SK-N-SH (cell line): ENCODE measurements at regions not wholly inside any gene's neighbourhood (a gene's known extent, or its start where the extent isn't known, plus 50 kb on each side); places are given as distances from the start of the nearest gene placed in this dataset.

Experiments
- CTCF ChIA-PET: fragments of 300-600, 350-600 bp; formaldehyde crosslinking; extraction: SDS; loops from one replicate; lab custom pipeline; 2021; lab: Yijun Ruan, JAX
- POLR2A ChIA-PET: fragments of 350-600 bp; sonication (Branson Sonifier 250); formaldehyde crosslinking; extraction: SDS; loops from one replicate; lab custom pipeline; 2020; ENCODE audit warnings: antibody characterized with exemption, inconsistent platforms; lab: Yijun Ruan, JAX
- DNase-seq: peaks from one replicate; pipeline ENCODE4 v3.0.0; 2012
- H2AFZ ChIP-seq: fragments of 200-600 bp; sonication (generic); 2 replicates; pipeline ENCODE4 v1.8.1; 2016; ENCODE audit warnings: antibody characterized with exemption, mild to moderate bottlenecking, low read depth
- H3F3A ChIP-seq: fragments of 200-600 bp; sonication (generic); replicated peaks from 2 replicates; pipeline ENCODE3; 2016; ENCODE audit warnings: antibody characterized with exemption, mild to moderate bottlenecking; ENCODE audit not compliant: insufficient read depth
- H3K27ac ChIP-seq, 2 experiments: fragments of 200-500 bp in 1 of 2; fragments of 200-600 bp in 1 of 2; sonication (Bioruptor generic) in 1 of 2; sonication (generic), shearing (Covaris generic) in 1 of 2; 2 replicates each; pipeline versions ENCODE4 v1.5.1 to v1.6.1; 2014 to 2016; ENCODE audit warnings: low read depth in 2 of 2, inconsistent platforms in 1 of 2, low read length in 1 of 2, mild to moderate bottlenecking in 1 of 2, mixed read lengths in 1 of 2
- H3K27me3 ChIP-seq: fragments of 200-600 bp; sonication (generic), shearing (Covaris generic); 2 replicates; pipeline ENCODE4 v1.6.1; 2016; ENCODE audit warnings: mixed run types; ENCODE audit not compliant: insufficient read depth
- H3K36me3 ChIP-seq, 2 experiments: fragments of 200-500 bp in 1 of 2; fragments of 200-600 bp in 1 of 2; sonication (Bioruptor generic) in 1 of 2; sonication (generic) in 1 of 2; replicated peaks in 1 of 2; 2 replicates each; pipeline versions ENCODE3 to v1.5.1; 2014 to 2016; ENCODE audit warnings: low read length in 1 of 2, mild to moderate bottlenecking in 1 of 2; ENCODE audit not compliant: insufficient read depth in 2 of 2, control insufficient read depth in 1 of 2
- H3K4me1 ChIP-seq, 2 experiments: fragments of 200-500 bp in 1 of 2; fragments of 200-600 bp in 1 of 2; sonication (Bioruptor generic) in 1 of 2; sonication (generic), shearing (Covaris generic) in 1 of 2; 2 replicates each; pipeline versions ENCODE4 v1.5.1 to v1.6.1; 2014 to 2016; ENCODE audit warnings: low read depth in 1 of 2, low read length in 1 of 2, mixed run types in 1 of 2; ENCODE audit not compliant: insufficient read depth in 2 of 2, control insufficient read depth in 1 of 2
- H3K4me2 ChIP-seq: fragments of 200-600 bp; sonication (generic), shearing (Covaris generic); 2 replicates; pipeline ENCODE4 v1.6.1; 2017; ENCODE audit warnings: mixed run types
- H3K4me3 ChIP-seq, 2 experiments: fragments of 200-500 bp in 1 of 2; fragments of 200-600 bp in 1 of 2; sonication (Bioruptor generic) in 1 of 2; sonication (generic), shearing (Covaris generic) in 1 of 2; 2 replicates each; pipeline versions ENCODE4 v1.5.1 to v1.8.1; 2014 to 2016; ENCODE audit warnings: low read depth in 2 of 2, inconsistent platforms in 1 of 2, low read length in 1 of 2, mild to moderate bottlenecking in 1 of 2, mixed read lengths in 1 of 2, moderate library complexity in 1 of 2
- H3K79me2 ChIP-seq: fragments of 200-600 bp; sonication (generic); 2 replicates; pipeline ENCODE4 v1.8.1; 2017; ENCODE audit warnings: mild to moderate bottlenecking; ENCODE audit not compliant: insufficient read depth
- H3K9ac ChIP-seq: fragments of 200-600 bp; sonication (generic); 2 replicates; pipeline ENCODE4 v1.6.1; 2017; ENCODE audit warnings: mixed run types
- H3K9me2 ChIP-seq: fragments of 200-600 bp; sonication (generic); 2 replicates; pipeline ENCODE4 v1.6.1; 2017; ENCODE audit warnings: mixed run types
- H3K9me3 ChIP-seq: fragments of 200-600 bp; sonication (generic); 2 replicates; pipeline ENCODE4 v1.6.1; 2017; ENCODE audit warnings: mixed run types, mild to moderate bottlenecking, moderate library complexity
- H4K20me1 ChIP-seq: fragments of 200-600 bp; sonication (generic); 2 replicates; pipeline ENCODE4 v1.6.1; 2017; ENCODE audit warnings: mild to moderate bottlenecking, mixed run types; ENCODE audit not compliant: insufficient read depth
- CTCF ChIP-seq: fragments of 200-600 bp; sonication (generic); IDR thresholded peaks from 2 replicates; pipeline ENCODE4 v1.6.1; 2017; ENCODE audit warnings: antibody characterized with exemption, mild to moderate bottlenecking, moderate library complexity
- ELF1 ChIP-seq: IDR thresholded peaks from 2 replicates; pipeline ENCODE4 v1.4.0; 2012
- EZH2phosphoT487 ChIP-seq: fragments of 200-600 bp; sonication (generic); IDR thresholded peaks from 2 replicates; pipeline ENCODE4 v1.6.1; 2017; ENCODE audit warnings: low read depth, mixed run types, mild to moderate bottlenecking, antibody characterized with exemption, moderate library complexity, borderline replicate concordance
- FOXJ3 ChIP-seq: sonication (generic); formaldehyde crosslinking; IDR thresholded peaks from 2 replicates; pipeline ENCODE4 v1.5.1; 2020; ENCODE audit warnings: mild to moderate bottlenecking, missing genetic modification reagents
- FOXM1 ChIP-seq: IDR thresholded peaks from 2 replicates; pipeline ENCODE4 v1.4.0; 2012; ENCODE audit warnings: low read depth, mild to moderate bottlenecking
- GATA2 ChIP-seq: sonication (generic); formaldehyde crosslinking; IDR thresholded peaks from 2 replicates; pipeline ENCODE4 v1.5.0; 2020; ENCODE audit warnings: mild to moderate bottlenecking, missing genetic modification reagents
- RCOR1 ChIP-seq: fragments of 150-350 bp; IDR thresholded peaks from 2 replicates; pipeline ENCODE4 v1.6.1; 2017; ENCODE audit warnings: antibody characterized with exemption, low read length
- REST ChIP-seq: IDR thresholded peaks from 2 replicates; pipeline ENCODE4 v1.6.1; 2012; ENCODE audit warnings: mild to moderate bottlenecking, low read depth, low read length, moderate library complexity
- RXRA ChIP-seq: IDR thresholded peaks from 2 replicates; pipeline ENCODE4 v1.4.0; 2012; ENCODE audit warnings: low read depth, mild to moderate bottlenecking, borderline replicate concordance
- TAF1 ChIP-seq: IDR thresholded peaks from 2 replicates; pipeline ENCODE4 v1.6.1; 2012; ENCODE audit warnings: low read depth, mild to moderate bottlenecking, low read length, moderate library complexity, borderline replicate concordance
- TCF12 ChIP-seq: IDR thresholded peaks from 2 replicates; pipeline ENCODE4 v1.4.0; 2012
- USF1 ChIP-seq: IDR thresholded peaks from 2 replicates; pipeline ENCODE4 v1.4.0; 2012; ENCODE audit warnings: low read depth, borderline replicate concordance
- YY1 ChIP-seq: IDR thresholded peaks from 2 replicates; pipeline ENCODE4 v1.4.0; 2012; ENCODE audit warnings: low read depth, mild to moderate bottlenecking
- WGBS: methylation state at CpG from one replicate; pipeline ENCODE4 v1.1.6; 2017; ENCODE audit warnings: low lambda C conversion rate; 5-methylcytosine and 5-hydroxymethylcytosine counted together

GRCh38 chr9:31112491-31112890, 1272.0 kb upstream of the ACO1 start:
- H3K4me3 ChIP-seq: no peak overlapping the region
- no peak overlapping the region for H3K4me2 ChIP-seq
- no peaks in the 10 kb centered on the region for H3K9me2 ChIP-seq
- H2AFZ ChIP-seq: no peak overlapping the region
- H3K36me3 ChIP-seq: no peaks in the 10 kb centered on the region
- no peaks in the 10 kb centered on the region for H3K27me3 ChIP-seq
- no peaks in the 10 kb centered on the region for H3K79me2 ChIP-seq
- no peaks in the 10 kb centered on the region for H4K20me1 ChIP-seq
- H3K27ac ChIP-seq: no peak overlapping the region
- H3K9ac ChIP-seq: no peak overlapping the region
- POLR2A ChIA-PET: no interaction called here
- no peak for DNase-seq
- 0 out of 2 replicates have a peak, but pooled peaks have one; percentile 5 for TF ChIP-seq TCF12
- TF ChIP-seq CTCF: no peak
- H3K4me1 ChIP-seq: no peaks in the 10 kb centered on the region; a peak in 1 of 4 replicates
- CTCF ChIA-PET: interaction anchor here (1.4 kb wide), 1 partner anchor 12 kb away, joined by 3 read pairs; no protein-coding TSS in a partner anchor
- H3F3A ChIP-seq: no peaks in the 10 kb centered on the region
- no peaks in the 10 kb centered on the region for H3K9me3 ChIP-seq

- CTCF ChIA-PET: no interaction called here
- H3F3A ChIP-seq: no peaks in the 10 kb centered on the region
- TF ChIP-seq GATA2 (CRISPR knock-in tag) (no peak), USF1 (no peak), ELF1 (no peak)
- TF ChIP-seq, all 33 proteins: peak for 0
- Histone ChIP-seq H3K9ac (no peak overlapping the region), H3K79me2 (no peaks in the 10 kb centered on the region), H2AFZ (no peak overlapping the region), H3K36me3 (no peaks in the 10 kb centered on the region), H4K20me1 (no peaks in the 10 kb centered on the region), H3K27ac (no peak overlapping the region), H3K4me3 (no peak overlapping the region), H3K4me2 (no peak overlapping the region), H3K4me1 (no peaks in the 10 kb centered on the region; a peak in 1 of 4 replicates), H3K9me3 (no peaks in the 10 kb centered on the region), H3K9me2 (no peaks in the 10 kb centered on the region), H3K27me3 (no peaks in the 10 kb centered on the region)
- POLR2A ChIA-PET: no interaction called here
- DNase-seq: no peak
- WGBS: 78% methylated on average over 1 of the region's 1 CpG
Measured at GRCh38 chr9:31114346-31114745, 1270.1 kb upstream of the ACO1 start.

- peak; percentile 2 for DNase-seq
- H3K79me2 ChIP-seq: no peaks in the 10 kb centered on the region
- H3K4me1 ChIP-seq: peaks cover 0 to 2% of the 10 kb centered on the region in 2 experiments; a peak in 1 of 4 replicates
- H3K4me3 ChIP-seq: no peak overlapping the region
- H3F3A ChIP-seq: no peaks in the 10 kb centered on the region
- H3K4me2 ChIP-seq: no peak overlapping the region
- ChIA-PET CTCF (interaction anchor here (0.7 to 1.5 kb wide), 6 partner anchors 10 to 1131 kb away, joined by 3 to 5 read pairs (median 3); no protein-coding TSS in a partner anchor), POLR2A (no interaction called here)
- no peaks in the 10 kb centered on the region for H3K9me3 ChIP-seq
- H4K20me1 ChIP-seq: no peaks in the 10 kb centered on the region
- no peaks in the 10 kb centered on the region for H3K36me3 ChIP-seq
- H2AFZ ChIP-seq: no peak overlapping the region
- H3K9ac ChIP-seq: no peak overlapping the region
- WGBS: 38% methylated on average over 5 of the region's 5 CpGs
- H3K27ac ChIP-seq: no peak overlapping the region
- H3K27me3 ChIP-seq: no peaks in the 10 kb centered on the region; the same call in 1 of the 2 replicates
- H3K9me2 ChIP-seq: no peaks in the 10 kb centered on the region
- TF ChIP-seq REST (no peak), FOXJ3 (no peak), RXRA (no peak), RCOR1 (no peak), FOXM1 (no peak), CTCF (peak; percentile 64), YY1 (no peak), TAF1 (no peak), EZH2phosphoT487 (no peak)
Measured at GRCh38 chr9:31119890-31120454, 1264.5 kb upstream of the ACO1 start.
